Ramos (cell line): ENCODE measurements at regions not wholly inside any gene's neighbourhood (a gene's known extent, or its start where the extent isn't known, plus 50 kb on each side); places are given as distances from the start of the nearest gene placed in this dataset.

Experiments used
- in situ Hi-C: fragments of 300-500 bp; cut with MboI; formaldehyde crosslinking; loops from one replicate; pipeline ENCODE4 v1.14.3; 2022; ENCODE audit warnings: low sequenced_read_pairs; ENCODE audit not compliant: unreplicated experiment

DNA sequence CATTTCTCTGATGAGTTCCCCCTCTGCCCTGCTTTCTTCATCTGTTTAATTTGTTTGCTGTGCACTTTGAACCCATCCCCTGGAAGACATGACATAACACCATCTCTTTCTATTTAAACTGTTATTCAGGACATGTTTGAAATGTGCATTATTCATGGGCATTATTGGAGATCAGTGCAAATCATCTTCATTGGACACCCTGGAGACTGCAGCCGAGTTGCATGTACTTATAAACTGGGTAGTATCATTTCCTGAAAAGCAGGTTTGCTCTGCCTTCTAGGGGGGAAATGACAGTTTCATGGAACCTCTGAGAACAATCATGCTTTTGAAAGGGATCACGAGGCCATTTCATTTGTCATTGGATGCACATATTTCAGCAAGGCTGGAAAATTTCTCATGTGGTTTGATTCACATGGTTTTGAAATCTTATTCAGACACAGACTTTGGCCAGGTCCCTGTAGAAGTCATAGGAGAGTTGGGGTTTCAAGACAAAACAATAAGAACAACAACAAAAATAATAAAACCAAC, 462.8 kb upstream of the MEX3C start:
- in situ Hi-C loops = loop anchor here (10.0 to 25.0 kb wide), 3 partner anchors 977 to 1327 kb away; no protein-coding TSS in a partner anchor

DNA sequence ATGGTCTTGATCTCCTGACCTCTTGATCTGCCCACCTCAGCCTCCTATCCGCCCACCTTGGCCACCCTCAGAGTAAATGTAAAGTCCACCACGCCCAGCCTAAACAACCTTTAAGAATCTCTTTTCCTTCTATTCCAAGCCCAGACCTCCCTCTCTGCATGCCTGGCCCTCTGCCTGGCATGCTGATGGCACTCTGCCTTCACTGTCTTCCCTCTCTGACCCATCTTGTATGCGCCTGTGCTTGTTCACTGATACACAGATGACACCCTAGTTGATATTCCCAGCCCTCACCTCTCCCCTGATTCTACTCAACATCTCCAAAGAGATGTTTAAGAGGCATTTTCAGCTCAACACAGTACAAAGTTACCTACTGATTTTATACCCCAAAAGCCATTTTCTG, 466.8 kb upstream of the MEX3C start:
- in situ Hi-C loops = loop anchor here (10.0 to 25.0 kb wide), 3 partner anchors 973 to 1323 kb away; no protein-coding TSS in a partner anchor

DNA sequence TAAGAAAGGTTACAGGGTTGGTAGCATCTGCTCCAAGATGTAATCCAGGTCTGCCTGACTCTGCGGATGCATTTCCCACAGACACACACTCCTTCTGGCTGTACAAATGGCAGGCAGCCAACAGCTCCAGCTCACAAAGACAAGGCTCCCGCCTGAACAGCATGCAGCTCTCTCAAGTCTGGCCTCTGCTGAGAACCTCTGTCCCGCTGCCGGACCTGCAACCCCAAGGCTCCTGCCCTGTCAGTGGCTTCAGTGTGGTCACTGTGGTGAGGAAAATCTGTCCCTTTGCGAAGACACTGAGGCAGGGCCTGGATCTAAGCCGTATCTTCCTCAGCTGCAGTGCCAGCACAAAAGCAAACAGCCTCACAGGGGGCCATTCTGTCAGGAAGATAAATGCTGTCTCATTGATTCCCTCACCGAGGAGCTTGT, 469.3 kb upstream of the MEX3C start:
- in situ Hi-C loops = loop anchor here (5.0 to 25.0 kb wide), 4 partner anchors 621 to 1321 kb away; no protein-coding TSS in a partner anchor

DNA sequence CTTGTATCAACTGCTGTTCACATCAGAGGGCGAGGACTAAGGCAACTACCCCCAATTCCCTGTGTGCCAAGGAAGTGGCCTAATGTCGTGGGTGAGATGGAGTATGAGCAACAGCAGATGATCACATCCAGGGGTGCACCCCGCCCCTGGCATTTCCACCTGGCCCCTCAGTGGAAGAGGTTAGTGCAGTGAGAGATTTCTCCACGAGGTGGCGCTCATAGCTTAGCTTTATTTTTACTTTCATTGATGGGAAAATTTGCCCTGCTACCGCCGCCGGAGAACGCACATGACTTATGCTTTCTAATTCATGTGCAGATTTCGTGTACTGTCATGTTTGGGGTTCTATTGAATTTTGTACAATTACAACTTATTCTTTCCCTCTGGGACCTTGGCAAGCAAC, 470.6 kb upstream of the MEX3C start:
- in situ Hi-C loops = loop anchor here (5.0 to 25.0 kb wide), 4 partner anchors 619 to 1319 kb away; no protein-coding TSS in a partner anchor

DNA sequence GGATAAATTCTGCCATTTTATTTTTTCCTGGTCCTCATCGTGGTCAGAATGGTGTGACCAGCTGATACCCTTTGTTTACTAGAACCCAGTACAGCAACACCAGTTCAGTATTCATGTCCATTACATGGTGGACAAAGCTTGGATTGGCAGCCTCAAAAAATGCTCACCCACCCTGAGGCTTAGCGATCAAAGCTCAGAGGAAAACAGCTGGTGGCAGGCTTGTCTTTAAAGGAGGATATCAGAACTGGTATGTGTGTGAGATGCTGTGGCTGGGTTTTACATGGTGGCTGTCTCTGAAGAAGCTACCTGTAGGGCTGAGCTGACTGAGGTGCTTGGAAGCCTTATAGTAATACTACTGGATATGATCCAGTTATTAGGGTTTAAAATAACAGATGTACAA, 471.1 kb upstream of the MEX3C start:
- in situ Hi-C loops = loop anchor here (5.0 to 25.0 kb wide), 4 partner anchors 619 to 1319 kb away; no protein-coding TSS in a partner anchor

DNA sequence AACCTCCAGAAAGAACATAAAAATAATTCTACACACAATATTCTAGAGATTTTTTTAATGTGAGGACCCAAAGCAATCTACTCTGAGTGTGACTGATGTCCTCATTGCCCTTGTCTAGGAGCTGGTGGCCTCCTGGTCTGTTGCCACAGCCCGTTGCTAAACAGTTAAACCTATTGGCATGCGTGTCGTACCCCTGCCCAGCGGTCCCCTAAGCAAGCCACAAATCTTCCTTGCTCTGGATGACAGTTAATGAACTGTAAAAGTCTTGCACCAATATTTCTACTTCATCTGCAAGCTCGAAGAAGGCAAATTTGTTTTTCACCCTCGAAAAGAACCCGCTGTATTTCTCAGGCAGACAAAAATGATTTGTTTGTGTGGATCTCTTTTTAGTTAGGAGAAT, 489.1 kb upstream of the MEX3C start:
- in situ Hi-C loops = no loop called here

DNA sequence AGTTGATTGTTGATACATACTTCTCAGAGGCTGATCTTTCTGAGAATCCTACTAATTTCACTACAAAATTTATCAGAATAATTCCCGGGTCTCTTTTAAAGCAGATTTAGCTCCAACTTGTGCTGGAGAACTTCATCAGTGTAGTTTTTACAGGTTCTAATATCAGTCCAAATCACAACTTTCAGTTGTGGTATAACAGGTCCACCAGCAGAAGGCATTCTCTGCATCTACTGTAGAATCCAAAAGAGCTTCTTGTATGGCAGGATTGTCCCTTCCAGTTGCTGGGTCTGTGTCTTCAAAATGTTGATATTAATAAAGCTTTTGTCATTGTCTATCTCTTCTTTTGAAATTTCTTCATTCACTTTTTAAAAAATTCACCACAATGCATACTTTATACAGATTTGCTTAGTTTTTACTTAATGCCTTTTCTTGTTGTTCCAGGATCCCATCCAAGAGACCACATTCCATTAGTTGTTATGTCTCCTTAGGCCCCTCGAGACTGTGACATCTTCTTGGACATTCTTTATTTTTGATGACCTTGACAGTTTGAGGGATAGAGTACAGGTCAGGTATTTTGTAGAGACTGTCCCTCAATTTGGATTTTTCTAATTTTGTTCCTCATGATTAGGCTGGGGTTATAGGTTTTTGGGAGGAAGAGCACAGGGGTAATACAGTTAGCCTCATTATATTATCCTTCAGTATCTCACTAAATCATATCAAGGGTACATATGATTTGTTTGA, 490.5 kb upstream of the MEX3C start:
- in situ Hi-C loops = no loop called here

DNA sequence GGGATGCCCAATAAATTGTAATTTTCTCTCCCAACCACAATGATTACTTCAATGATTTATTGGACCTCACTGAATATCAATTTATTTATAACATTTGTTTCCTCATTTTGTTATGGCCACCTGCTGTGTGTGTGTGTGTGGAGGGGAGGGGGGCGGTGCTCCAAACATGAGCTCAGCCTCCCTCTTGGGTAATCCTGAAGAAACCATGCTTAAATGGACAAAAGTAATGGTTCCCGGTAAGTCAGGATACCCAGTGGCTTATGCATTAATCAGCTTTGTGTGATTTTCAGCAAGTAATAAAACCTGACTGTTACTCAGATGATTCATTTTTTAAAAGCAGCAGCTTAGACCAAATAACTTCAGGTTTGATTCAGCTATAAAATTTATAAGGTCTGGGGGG, 495.1 kb upstream of the MEX3C start:
- in situ Hi-C loops = no loop called here

DNA sequence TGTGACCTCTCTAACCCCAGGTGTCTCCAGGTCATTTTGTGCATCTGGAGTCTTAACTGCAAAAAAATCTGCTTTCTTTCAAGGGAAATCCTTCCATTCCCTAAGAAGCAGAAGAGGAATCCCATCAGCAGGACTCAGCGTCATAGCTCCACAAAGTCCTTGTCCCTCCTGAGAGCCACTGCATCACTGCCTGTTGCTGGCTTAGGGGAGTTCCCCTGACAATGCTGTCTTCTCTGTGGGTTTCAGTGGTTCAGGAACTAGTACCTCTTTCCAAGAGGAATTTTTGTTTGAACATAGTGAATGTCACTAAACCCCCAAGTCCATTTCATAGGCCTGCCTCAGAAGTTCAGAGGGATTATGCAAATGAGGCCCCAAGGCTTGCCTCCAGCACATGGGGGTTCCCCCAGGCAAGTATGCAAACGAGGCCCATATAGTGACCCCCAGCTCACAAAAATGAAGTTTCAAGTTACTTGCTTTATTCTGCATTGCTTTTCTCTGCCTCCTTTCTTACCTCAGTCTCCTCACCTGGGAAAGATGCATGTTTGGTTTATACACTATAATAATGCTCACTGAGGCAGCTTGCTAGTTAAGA, 513.9 kb upstream of the MEX3C start:
- in situ Hi-C loops = loop anchor here (25.0 kb wide), 1 partner anchor 1049 kb away; no protein-coding TSS in a partner anchor

DNA sequence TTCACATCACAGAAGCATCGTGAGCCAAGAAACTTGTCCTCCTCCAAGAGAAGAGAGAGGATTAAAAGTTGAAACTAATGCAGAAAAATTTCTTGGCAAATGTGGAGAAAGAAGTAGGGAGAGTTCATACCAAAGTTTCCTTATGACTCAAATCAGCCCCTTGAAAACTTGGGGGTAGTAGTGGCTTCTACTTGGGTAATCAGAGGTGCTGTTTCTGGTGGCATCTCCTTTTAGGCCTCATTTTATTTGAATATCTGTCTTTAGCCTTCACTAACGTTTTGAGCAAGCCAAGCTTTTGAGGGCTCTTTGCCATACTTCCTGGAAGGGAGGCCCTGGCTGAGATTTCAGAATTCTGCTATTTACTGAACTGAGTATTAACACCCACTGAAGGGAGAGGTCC, 515.3 kb upstream of the MEX3C start:
- in situ Hi-C loops = loop anchor here (25.0 kb wide), 1 partner anchor 1051 kb away; no protein-coding TSS in a partner anchor

DNA sequence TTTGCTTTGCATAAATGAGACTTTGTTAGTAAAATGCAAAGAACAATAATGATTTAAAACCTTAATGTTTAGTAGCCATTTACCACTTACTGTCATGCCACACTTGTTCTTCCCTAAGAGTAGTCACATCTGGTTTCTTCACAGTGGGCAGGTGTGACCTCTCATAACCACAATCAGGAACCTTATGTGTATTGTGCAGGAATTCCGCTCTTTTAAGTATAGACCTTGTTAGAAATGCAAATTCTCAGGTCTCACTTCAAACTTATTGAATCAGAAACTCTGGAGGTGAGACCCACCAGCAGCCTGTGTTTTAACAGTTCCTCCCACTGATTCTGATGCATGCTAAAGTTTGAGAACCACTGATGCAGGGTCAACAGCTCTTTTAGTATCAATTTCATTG, 518.8 kb upstream of the MEX3C start:
- in situ Hi-C loops = loop anchor here (25.0 kb wide), 1 partner anchor 1054 kb away; no protein-coding TSS in a partner anchor

DNA sequence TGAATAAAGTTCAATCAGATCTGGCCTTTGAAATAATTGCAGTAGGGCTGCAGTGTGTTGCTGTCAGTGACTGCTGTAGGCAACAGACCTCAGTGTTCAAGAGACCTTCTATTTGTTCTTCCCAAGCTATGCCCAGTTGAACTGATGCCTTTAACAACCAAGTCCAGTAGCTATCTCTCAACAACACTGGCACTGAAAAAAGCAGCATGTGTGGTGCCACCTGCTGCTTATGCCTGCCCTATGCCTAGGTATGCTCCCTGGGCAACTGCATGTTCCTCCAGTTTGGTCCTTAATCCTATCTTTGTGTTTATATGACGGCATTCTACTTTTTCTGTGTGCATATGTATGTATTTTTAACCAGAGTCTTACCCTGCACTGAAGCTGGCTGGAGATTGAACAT, 523.9 kb upstream of the MEX3C start:
- in situ Hi-C loops = loop anchor here (25.0 kb wide), 1 partner anchor 1059 kb away; no protein-coding TSS in a partner anchor

DNA sequence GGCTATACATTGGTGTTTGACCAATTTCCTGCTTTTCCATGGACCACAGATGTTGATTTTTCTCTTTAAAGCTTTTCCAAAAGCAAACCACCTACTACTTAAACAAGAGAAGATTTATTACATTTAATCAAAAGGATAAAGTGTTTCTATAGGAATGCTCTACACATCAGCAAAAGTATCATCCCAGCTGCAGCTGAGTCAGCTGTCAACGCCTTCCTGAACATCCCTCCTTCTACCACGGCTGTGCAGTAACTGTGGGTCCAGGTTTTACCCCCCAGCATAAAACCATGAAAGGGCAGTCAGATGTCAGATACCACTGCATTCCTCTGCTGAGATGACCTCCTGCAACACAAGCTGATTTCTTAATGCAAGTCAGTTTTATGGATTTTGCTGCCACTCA, 524.5 kb upstream of the MEX3C start:
- in situ Hi-C loops = loop anchor here (25.0 kb wide), 1 partner anchor 1060 kb away; no protein-coding TSS in a partner anchor

DNA sequence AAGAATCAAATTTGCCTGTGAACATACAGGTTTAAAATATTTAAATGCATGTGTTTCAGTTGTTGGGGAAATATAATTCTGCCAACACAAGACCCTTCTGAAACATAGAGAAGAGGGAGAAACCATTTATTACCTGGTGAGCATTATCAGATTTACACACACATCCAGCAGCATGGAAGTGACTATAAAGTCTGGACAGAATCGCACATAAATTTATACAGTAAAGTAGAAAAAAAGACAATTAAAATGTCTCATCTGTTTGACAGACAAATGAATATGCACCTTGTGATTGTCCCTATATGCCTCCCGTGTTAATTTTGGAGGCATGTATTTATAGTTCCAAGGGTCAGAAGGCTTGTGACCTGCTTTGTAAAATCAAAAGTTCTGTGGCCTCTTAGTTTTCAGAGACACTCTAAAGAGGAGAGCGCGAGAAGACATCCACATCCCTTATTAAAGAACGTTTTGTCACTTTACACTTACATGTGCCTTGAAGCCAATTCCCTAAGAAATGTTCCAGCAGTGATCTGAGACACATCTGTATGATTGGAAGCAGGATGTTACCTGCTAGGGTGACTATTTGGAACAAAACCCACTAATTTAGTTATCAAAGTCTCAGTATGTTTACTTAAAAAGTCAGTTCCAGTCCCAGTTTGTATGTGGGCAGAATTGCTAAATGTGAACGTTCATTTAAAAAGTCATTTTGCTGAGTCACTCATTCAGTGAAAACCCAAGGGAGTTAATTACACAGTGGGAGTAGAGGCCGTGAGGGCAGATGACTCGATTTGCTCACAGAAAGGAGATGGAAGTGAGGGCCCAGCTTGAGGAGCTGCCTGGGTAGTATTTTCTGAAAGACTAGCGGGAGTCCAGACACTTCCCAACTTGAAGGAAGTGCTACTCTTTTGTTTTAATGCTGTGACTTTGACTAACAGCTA, 527.6 kb upstream of the MEX3C start:
- in situ Hi-C loops = loop anchor here (25.0 kb wide), 2 partner anchors 88 to 1063 kb away; no protein-coding TSS in a partner anchor

DNA sequence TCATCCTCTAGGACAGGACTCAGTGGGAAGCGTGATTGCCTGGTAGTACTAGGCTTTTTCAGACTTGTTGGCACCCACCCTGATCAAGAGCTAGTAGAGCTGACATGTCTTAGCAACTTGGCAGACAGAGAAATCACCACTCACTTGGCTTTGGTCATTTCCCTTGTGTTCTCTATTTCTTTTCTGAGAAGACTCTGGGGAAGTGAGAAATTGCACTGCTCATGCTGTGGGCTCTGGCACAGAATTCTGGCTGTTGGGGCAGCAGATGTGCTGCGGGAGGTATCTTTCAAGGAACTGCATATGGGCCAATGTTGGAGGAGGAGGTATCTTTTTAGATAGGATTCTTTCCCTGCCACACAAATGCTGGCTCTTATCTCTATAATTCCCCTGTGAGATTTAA, 529.1 kb upstream of the MEX3C start:
- in situ Hi-C loops = loop anchor here (25.0 kb wide), 1 partner anchor 89 kb away; no protein-coding TSS in a partner anchor

DNA sequence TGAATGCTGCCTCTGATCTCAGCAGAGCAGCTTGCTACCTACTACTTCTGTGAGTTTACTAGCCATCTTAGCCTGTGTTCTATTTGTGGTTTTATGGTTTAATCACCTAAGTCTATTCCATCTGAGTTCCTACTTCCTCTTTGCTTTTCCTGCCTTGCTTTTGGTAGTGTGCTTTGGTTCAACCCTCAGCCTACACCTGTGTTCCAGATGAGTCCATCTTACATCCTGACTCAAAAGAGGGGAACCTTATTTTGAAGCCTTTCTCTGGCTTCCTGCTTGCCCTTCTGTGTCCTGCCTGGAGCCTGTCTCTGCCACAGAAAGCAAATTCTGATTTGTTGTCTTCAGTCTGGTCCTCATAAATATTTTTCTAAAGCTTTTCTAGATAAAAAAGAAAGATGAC, 530.3 kb upstream of the MEX3C start:
- in situ Hi-C loops = loop anchor here (25.0 kb wide), 1 partner anchor 90 kb away; no protein-coding TSS in a partner anchor

DNA sequence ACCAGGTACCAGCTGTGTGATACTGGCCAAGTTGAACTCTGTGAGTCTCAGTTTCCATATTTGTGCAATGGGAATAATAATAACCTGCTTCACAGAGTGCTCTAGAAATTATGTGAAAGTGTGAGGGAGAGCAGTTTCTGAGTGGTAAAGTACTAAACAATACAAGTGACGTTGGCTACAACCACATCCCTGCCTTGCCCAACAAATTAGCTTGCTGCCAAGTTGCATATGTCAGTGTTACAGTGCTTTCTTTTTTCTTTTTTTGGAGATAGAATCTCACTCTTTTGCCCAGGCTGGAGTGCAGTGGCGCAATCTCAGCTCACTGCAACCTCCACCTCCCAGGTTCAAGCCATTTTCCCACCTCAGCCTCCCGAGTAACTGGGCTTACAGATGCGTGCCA, 533.6 kb upstream of the MEX3C start:
- in situ Hi-C loops = loop anchor here (25.0 kb wide), 1 partner anchor 94 kb away; no protein-coding TSS in a partner anchor

DNA sequence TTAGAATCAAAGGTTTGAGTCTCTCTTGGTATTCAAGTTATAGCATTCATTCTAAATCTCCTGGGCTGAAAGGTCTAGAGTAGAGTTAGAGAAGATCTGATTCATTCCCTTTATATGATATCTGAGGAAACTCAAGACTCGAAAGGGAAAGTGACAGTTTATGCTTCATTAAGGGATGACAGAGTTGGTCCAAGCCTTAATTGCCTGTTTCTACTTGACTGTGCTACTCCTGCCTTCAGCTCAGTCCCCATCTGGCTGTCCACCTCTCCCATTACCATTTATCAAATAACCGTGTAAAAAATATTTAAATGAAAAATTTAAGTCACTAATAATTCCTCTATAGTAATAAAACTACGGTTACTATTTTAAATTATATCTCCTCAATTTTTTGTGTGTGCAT, 537.1 kb upstream of the MEX3C start:
- in situ Hi-C loops = loop anchor here (25.0 kb wide), 1 partner anchor 97 kb away; no protein-coding TSS in a partner anchor

DNA sequence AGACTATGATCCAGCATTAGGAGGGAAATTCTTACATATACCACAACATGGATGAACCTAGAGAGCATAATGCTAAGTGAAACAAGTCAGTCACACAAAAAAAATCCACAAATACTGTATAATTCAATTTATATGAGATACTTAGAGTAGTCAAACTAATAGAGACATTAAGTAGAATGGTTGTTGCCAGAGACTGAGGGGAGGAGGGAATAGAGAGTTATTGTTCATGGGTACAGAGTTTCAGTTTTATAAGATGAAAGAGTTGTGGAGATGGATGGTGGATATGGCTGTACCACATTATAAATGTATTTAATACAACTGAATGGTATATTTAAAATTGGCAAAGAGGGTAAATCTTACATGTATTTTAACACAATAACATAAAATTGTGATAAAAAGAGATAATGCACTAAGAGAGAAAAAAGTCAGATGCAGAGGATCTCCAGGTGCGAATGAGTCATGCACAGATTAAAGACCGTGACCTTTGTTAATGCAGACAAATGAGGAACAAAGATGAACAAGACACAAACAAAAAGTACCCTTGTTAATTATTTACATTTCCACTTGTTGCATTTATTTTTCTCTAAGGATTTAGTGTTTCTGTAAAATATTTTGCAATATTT, 541.7 kb upstream of the MEX3C start:
- in situ Hi-C loops = loop anchor here (25.0 kb wide), 1 partner anchor 102 kb away; no protein-coding TSS in a partner anchor
